Neural crest cell (in vitro differentiated cells): ENCODE measurements at regions not wholly inside any gene's neighbourhood (a gene's known extent, or its start where the extent isn't known, plus 50 kb on each side); places are given as distances from the start of the nearest gene placed in this dataset.
"Not testable (repeated sequence)": the region's sequence is repeated elsewhere in the genome, so short reads cannot be mapped to it uniquely, and the experiment has no call there.

Experiments
- DNase-seq: peaks from one replicate; pipeline ENCODE4 v3.0.0; 2021; ENCODE audit warnings: low read depth, mixed read lengths, low spot score
- H3K27ac Mint-ChIP-seq: one replicate; pipeline ENCODE4 v1.8.0; 2021; ENCODE audit warnings: mild to moderate bottlenecking, mixed read lengths; ENCODE audit not compliant: unreplicated experiment
- H3K27me3 Mint-ChIP-seq: 2 replicates; pipeline ENCODE4 v1.8.0; 2021; ENCODE audit warnings: low read depth, mild to moderate bottlenecking, mixed read lengths
- H3K36me3 Mint-ChIP-seq: 2 replicates; pipeline ENCODE4 v1.8.0; 2021; ENCODE audit warnings: low read depth, mild to moderate bottlenecking, mixed read lengths
- H3K4me1 Mint-ChIP-seq: 2 replicates; pipeline ENCODE4 v1.8.0; 2021; ENCODE audit warnings: mixed read lengths
- H3K4me3 Mint-ChIP-seq: one replicate; pipeline ENCODE4 v1.8.0; 2021; ENCODE audit warnings: mild to moderate bottlenecking, mixed read lengths
- H3K9me3 Mint-ChIP-seq: 2 replicates; pipeline ENCODE4 v1.8.0; 2021; ENCODE audit warnings: mixed read lengths
- TF ChIP-seq, protein P1 (sequence below): fragments of 200-600 bp; sonication (generic); conservative IDR thresholded peaks from 2 replicates; pipeline ENCODE4 v1.5.0; 2021; ENCODE audit warnings: antibody characterized with exemption, mild to moderate bottlenecking

DNA sequence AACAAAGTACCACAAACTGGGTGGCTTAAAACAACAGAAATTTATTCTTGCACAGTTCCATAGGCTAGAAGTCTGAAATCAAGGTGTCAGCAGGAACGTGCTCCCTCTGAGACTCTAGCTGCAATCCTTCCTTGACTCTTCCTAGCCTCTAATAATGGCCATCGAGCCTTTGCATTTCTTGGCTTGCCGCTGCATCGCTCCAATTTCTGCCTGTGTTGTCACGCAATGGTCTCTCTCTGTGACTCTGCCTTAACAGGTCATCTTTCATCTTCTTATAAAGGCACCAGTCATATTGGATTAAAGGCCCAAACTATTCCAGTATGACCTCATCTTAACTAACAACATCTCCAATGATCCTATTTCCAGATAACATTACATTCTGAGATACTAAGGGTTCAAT lies 61.0 kb upstream of the FNDC3B start:
- Mint-ChIP-seq H3K27me3 (no peaks in the 10 kb centered on the region), H3K27ac (no peak overlapping the region), H3K4me1 (peaks cover 3% of the 10 kb centered on the region), H3K9me3 (no peaks in the 10 kb centered on the region), H3K36me3 (no peaks in the 10 kb centered on the region), H3K4me3 (no peak overlapping the region)
- TF ChIP-seq, protein P1, sequence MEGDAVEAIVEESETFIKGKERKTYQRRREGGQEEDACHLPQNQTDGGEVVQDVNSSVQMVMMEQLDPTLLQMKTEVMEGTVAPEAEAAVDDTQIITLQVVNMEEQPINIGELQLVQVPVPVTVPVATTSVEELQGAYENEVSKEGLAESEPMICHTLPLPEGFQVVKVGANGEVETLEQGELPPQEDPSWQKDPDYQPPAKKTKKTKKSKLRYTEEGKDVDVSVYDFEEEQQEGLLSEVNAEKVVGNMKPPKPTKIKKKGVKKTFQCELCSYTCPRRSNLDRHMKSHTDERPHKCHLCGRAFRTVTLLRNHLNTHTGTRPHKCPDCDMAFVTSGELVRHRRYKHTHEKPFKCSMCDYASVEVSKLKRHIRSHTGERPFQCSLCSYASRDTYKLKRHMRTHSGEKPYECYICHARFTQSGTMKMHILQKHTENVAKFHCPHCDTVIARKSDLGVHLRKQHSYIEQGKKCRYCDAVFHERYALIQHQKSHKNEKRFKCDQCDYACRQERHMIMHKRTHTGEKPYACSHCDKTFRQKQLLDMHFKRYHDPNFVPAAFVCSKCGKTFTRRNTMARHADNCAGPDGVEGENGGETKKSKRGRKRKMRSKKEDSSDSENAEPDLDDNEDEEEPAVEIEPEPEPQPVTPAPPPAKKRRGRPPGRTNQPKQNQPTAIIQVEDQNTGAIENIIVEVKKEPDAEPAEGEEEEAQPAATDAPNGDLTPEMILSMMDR, result no peak
- DNase-seq, result no peak

DNA sequence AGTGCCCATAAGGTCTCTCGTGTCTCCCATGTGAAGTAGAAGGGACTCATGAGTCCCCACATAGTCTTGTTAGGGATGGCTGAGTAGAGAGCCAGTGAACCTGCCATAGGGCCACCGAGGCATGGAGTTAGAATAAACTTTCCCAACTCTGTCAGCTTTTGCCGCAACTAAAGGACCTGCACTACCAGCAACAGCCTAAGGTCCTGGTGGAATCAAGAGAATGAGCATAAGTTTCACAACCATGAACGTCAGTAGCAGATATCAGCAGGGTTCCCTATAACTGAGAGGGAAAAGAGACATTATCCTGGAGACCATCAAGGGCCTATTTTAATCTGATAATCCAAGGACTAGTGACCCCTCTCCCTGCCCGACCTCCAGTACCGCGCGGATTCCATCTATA lies 60.3 kb upstream of the FNDC3B start:
- H3K9me3 Mint-ChIP-seq, result no peaks in the 10 kb centered on the region
- no peak for DNase-seq
- H3K27ac Mint-ChIP-seq, result no peak overlapping the region
- peaks cover 3% of the 10 kb centered on the region for H3K4me1 Mint-ChIP-seq
- H3K36me3 Mint-ChIP-seq, result no peaks in the 10 kb centered on the region
- H3K4me3 Mint-ChIP-seq, result no peak overlapping the region
- no peaks in the 10 kb centered on the region for H3K27me3 Mint-ChIP-seq
- TF ChIP-seq, protein P1, result no peak

DNA sequence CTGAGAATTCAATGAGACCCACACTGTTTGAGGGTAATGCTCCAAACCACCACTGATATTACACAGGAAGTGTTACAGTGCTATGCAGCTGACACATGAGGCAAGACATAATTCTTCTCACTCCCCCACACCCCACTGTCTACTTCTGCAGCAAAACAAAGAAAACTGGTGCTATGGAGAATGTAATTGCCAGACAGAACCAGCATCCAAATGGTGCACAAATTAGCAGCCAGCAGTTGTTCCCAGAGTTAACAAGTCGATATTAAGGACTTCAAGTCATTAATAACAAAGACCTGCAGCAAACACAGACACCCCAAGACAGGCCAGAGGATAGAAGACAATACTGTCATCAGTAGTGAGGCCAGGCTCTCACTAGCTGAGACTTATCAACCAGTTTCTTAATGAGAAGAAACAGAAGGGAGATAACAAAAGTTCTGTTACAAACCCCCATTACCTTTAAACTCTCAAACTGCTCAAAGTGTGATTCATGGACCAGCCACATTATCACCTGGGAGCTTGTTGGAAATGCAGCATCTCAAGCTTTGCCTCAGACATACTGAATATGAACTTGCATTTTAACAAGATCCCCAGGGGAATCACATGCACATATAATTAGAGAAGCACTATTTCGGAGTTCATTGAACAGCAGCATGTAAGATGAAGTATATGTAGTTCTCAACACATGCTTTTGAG lies 58.7 kb upstream of the FNDC3B start:
- H3K27me3 Mint-ChIP-seq, result no peaks in the 10 kb centered on the region
- H3K4me3 Mint-ChIP-seq, result no peak overlapping the region
- DNase-seq, result no peak
- no peaks in the 10 kb centered on the region for H3K9me3 Mint-ChIP-seq
- H3K4me1 Mint-ChIP-seq, result peaks cover 3% of the 10 kb centered on the region
- no peak overlapping the region for H3K27ac Mint-ChIP-seq
- TF ChIP-seq, protein P1, result no peak
- no peaks in the 10 kb centered on the region for H3K36me3 Mint-ChIP-seq

DNA sequence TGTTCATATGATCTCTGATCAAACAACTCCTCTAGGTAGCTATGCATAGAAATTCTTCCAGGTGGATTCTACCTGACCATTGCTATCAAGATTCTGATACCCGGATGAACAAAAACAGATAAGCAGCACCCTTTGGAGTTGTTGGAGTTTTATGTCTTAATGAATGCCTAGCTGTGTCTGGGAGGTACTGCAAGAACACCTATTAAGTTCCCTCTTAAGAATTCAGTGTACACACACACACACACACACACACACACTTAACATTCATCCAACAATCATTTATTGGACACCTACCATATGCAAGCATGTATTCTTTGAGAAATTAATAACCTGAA lies 58.1 kb upstream of the FNDC3B start:
- Mint-ChIP-seq H3K27ac (no peak overlapping the region), H3K9me3 (no peaks in the 10 kb centered on the region), H3K27me3 (no peaks in the 10 kb centered on the region), H3K36me3 (no peaks in the 10 kb centered on the region), H3K4me1 (peaks cover 3% of the 10 kb centered on the region), H3K4me3 (no peak overlapping the region)
- TF ChIP-seq, protein P1, result no peak
- DNase-seq, result no peak

DNA sequence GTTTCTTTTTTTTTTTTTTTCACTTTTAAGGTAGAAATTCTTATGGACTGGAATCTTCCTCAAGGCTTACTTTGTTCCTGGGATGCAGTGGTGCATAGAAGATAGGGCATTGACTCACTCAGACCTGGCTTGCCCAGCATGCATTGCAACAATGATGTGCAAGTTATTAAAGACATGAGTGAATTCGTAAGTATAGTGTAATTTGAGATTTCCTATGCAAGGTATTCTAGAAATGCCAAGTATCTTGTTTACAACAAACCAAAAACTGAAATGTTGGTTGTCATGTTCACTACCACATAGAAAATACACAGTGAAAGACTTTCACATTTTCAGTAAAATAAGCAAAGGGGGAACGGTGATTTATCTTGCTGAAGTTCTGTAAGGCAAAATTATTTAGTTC lies 56.5 kb upstream of the FNDC3B start:
- H3K4me1 Mint-ChIP-seq, result peaks cover 3% of the 10 kb centered on the region
- TF ChIP-seq, protein P1, result no peak
- H3K36me3 Mint-ChIP-seq, result no peaks in the 10 kb centered on the region

DNA sequence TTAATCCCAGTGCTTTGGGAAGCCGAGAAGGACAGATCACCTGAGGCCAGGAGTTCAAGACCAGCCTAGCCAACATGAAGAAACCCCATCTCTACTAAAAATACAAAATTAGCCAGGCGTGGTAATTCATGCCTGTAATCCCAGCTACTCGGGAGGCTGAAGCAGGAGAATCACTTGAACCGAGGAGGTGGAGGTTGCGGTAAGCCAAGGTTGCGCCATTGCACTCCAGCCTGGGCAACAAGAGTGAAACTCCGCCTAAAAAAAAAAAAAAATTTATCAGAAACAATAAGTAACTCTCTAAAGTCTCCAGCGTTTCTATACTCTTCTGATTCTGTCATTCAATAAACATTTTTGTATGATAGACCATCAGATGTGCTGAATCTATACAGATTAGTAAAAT lies 55.7 kb upstream of the FNDC3B start:
- H3K4me3 Mint-ChIP-seq, H3K36me3 Mint-ChIP-seq, H3K27ac Mint-ChIP-seq: not testable (repeated sequence)

More for the DNA sequence above, 56.5 kb upstream of the FNDC3B start:
- DNase-seq, result no peak
- H3K27me3 Mint-ChIP-seq, result no peaks in the 10 kb centered on the region
- H3K27ac Mint-ChIP-seq, result no peak overlapping the region
- H3K9me3 Mint-ChIP-seq, result no peaks in the 10 kb centered on the region
- H3K4me3 Mint-ChIP-seq, result no peak overlapping the region

More for the DNA sequence above, 55.7 kb upstream of the FNDC3B start:
- H3K4me1 Mint-ChIP-seq, H3K27me3 Mint-ChIP-seq, DNase-seq, H3K9me3 Mint-ChIP-seq: not testable (repeated sequence)
